ENCODE measurements at regions not wholly inside any gene's neighbourhood (a gene's known extent, or its start where the extent isn't known, plus 50 kb on each side); places are given as distances from the start of the nearest gene placed in this dataset.
"Not testable (repeated sequence)": the region's sequence is repeated elsewhere in the genome, so short reads cannot be mapped to it uniquely, and the experiment has no call there.

DNA sequence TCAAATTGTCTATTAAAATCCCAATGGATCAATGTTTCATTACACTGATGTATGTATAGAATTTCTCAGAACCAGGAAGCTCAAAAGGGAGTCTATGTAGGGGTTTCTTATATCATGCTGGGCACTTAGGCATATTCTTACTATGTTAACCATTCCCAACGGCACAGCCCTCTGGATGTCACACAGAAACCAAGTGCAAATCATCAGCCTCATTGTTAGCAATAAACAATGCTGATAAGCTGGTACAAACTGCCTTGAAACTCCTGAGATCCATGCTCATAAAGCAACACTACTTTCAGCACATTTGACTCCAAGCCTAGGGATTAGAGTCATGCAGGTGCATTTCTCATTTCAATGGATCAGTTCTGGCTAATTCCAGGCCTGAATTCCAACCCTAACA, 730.2 kb upstream of the SLC39A10 start:
- H3K36me3 Mint-ChIP-seq: no peaks in the 10 kb centered on the region
- no peak for ATAC-seq (ENCODE audit: low read depth in 2 of 2)
- no peaks in the 10 kb centered on the region for H3K27me3 Mint-ChIP-seq
- H3K9me3 Mint-ChIP-seq: peaks cover 0 to 2% (median 0%) of the 10 kb centered on the region in 7 donors
- no peaks in the 10 kb centered on the region for H3K4me1 Mint-ChIP-seq
- H3K27ac Mint-ChIP-seq: no peak overlapping the region
- no peak overlapping the region for H3K4me3 Mint-ChIP-seq
- DNase-seq: no peak

DNA sequence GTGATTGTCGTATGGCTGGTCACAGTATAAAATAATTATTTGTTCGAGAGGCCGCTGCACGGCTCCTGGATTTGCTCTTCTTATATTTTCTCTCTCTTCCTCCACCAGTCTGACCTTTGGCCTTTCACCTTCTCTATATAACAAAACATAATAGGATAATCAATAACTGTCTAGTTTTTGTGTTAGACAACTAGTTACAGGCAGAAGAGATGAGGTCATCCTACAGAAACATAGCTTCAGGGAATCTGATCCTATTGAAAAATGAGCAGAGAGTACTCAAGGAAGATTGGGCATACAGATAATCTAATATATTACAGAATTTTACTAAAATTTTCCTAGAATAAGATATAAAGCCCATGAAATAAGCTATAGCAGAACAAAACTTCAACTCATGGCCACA, 731.3 kb upstream of the SLC39A10 start:
- ATAC-seq (ENCODE audit: low read depth in 2 of 2) (no peak), DNase-seq (no peak)
- Mint-ChIP-seq H3K27me3 (no peaks in the 10 kb centered on the region), H3K27ac (peak overlapping the region in 1 of 6 donors; percentile 59), H3K36me3 (no peaks in the 10 kb centered on the region), H3K4me1 (no peaks in the 10 kb centered on the region), H3K4me3 (no peak overlapping the region), H3K9me3 (peaks cover 0 to 3% (median 0%) of the 10 kb centered on the region in 7 donors)

DNA sequence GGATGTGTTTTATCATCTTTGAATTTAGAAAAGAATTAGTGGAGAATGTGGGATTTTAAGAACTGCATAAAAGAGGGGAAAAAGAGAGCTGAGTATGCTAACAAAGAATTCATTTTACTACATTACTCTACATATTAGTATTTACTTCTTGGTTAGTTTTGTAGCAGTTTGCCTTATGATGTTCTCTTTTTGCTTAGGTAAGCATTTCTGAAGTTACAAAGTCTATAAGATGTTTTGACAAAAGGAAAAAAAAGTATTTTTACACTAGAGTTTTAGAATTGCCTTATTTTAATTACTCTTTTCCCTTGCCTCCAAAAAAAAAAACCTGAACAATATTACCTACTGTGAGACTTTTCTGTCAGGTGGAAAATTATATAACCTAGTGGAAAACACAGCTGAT, 739.5 kb upstream of the SLC39A10 start:
- DNase-seq (no peak), ATAC-seq (ENCODE audit: low read depth in 2 of 2) (no peak)
- Mint-ChIP-seq H3K27me3 (no peaks in the 10 kb centered on the region), H3K27ac (no peak overlapping the region), H3K36me3 (no peaks in the 10 kb centered on the region), H3K9me3 (peaks cover 0 to 3% (median 0%) of the 10 kb centered on the region in 7 donors), H3K4me1 (no peaks in the 10 kb centered on the region), H3K4me3 (no peak overlapping the region)

DNA sequence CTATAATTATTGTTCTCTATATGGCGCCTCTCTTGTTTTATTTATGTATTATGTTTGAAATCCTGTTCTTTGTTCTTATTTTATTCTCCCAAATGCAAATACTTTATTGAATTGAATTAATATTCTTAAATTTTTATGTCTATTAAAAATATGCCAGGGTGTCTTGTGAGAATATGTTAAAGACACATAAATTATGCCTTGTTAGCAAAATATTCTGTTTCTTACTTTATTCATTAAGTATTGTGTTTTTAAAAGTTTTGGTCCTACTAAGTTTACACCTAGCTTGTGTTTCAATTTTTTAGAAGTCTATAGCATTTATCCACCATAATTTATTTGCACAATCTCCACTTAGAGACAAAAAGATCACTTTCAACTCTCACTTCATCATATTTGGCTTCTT, 741.5 kb upstream of the SLC39A10 start:
- Mint-ChIP-seq H3K9me3 (peaks cover 0 to 2% (median 0%) of the 10 kb centered on the region in 7 donors), H3K4me3 (no peak overlapping the region), H3K27ac (no peak overlapping the region), H3K4me1 (no peaks in the 10 kb centered on the region), H3K36me3 (no peaks in the 10 kb centered on the region), H3K27me3 (no peaks in the 10 kb centered on the region)
- DNase-seq (no peak), ATAC-seq (ENCODE audit: low read depth in 2 of 2) (no peak)

DNA sequence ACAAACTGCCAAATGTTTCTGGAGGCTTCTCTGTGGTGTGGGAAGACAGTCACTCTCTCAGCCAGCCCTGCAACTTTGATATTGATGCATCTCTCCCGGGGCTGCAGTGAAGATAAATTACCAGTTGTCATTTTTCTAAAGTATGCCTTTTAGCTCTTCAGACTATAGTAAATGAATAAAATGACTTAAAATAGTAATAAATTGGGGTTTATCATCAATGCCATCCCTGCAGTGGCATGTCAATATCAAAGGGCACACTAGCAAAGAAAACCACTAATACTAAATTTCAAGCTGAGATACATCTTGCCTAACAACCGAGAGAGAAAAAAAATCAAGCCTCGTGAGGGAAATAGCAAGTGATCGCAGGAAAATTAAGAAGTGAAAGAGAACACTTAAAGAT, 749.5 kb upstream of the SLC39A10 start:
- no peak overlapping the region for H3K4me3 Mint-ChIP-seq
- H3K36me3 Mint-ChIP-seq: no peaks in the 10 kb centered on the region
- H3K4me1 Mint-ChIP-seq: no peaks in the 10 kb centered on the region
- ATAC-seq (ENCODE audit: low read depth in 2 of 2): no peak
- H3K27ac Mint-ChIP-seq: no peak overlapping the region
- peaks cover 0 to 8% (median 4%) of the 10 kb centered on the region in 7 donors for H3K9me3 Mint-ChIP-seq
- H3K27me3 Mint-ChIP-seq: no peaks in the 10 kb centered on the region
- DNase-seq: no peak

DNA sequence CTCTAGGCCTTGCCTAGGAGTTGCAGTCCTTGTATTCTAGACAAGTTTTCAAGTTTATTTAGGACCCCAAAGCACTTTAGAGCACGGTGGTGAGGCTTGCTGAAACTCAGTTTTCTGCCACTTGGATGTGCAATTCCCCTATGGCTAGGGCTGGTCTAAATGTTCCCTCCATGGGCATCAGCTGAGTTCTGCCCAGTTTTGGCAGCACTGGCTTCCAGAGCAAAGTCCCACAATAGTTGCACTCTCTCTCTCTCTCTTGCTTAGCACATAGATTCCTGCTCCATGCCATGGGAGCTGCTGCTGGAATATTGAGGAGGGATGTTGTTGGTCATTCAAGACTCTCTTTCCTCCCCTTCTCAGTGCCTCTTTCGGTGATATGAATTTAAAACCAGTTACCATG, 760.2 kb upstream of the SLC39A10 start:
- Mint-ChIP-seq H3K4me3 (no peak overlapping the region), H3K36me3 (no peaks in the 10 kb centered on the region), H3K9me3 (no peaks in the 10 kb centered on the region), H3K27me3 (peaks cover 0 to 4% (median 0%) of the 10 kb centered on the region in 3 donors), H3K4me1 (no peaks in the 10 kb centered on the region), H3K27ac (no peak overlapping the region)
- ATAC-seq (ENCODE audit: low read depth in 2 of 2) (no peak), DNase-seq (no peak)

DNA sequence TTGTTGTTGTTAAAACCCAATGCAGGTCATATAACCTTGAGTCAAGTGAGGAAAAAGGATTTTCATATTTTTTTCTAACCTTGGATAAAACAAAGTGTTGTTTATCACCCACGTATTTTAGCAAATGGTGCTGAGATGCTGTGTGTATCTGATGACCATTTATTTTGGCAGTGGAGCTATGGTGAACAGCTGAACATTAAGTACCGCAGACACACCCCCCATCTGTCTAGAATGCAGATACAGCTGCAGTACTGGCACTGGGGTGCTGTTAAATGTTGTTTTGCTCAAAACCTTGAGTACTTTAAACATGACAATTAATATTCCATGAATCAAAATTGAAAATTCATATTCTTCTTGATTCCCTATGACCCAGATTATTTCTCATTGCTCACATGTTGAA, 773.3 kb upstream of the SLC39A10 start:
- no peaks in the 10 kb centered on the region for H3K4me1 Mint-ChIP-seq
- H3K27ac Mint-ChIP-seq: no peak overlapping the region
- H3K9me3 Mint-ChIP-seq: peaks cover 0 to 2% (median 0%) of the 10 kb centered on the region in 7 donors
- no peak for ATAC-seq (ENCODE audit: low read depth in 2 of 2)
- H3K36me3 Mint-ChIP-seq: no peaks in the 10 kb centered on the region
- H3K27me3 Mint-ChIP-seq: no peaks in the 10 kb centered on the region
- DNase-seq: no peak
- H3K4me3 Mint-ChIP-seq: no peak overlapping the region

DNA sequence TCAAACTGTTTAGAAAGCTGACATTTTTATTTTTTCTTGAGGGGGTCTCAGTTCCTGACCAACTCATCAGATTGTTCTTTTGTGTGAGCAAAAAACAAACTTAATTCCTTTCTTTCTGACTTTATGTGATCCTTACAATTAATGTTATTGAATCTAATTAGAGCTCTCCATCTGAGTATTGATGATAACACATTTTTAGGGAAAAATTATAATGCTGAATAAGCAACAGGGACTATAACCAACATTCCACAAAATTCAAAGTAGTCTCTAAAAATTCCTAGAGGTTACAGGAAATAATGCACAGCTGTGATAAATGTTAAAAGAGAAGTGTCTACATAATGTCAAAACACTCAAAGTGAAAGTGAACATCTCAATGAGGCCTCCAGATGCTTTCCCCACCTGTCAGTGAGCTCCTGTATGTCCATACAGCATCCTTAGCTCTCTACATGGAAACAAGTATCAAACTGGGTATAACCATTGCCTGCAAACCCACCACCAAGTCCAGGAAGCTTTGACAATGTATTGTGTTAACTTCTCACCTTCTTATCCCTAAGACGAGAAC, 786.0 kb upstream of the SLC39A10 start:
- Mint-ChIP-seq H3K27ac (no peak overlapping the region), H3K36me3 (no peaks in the 10 kb centered on the region), H3K9me3 (no peaks in the 10 kb centered on the region), H3K27me3 (no peaks in the 10 kb centered on the region), H3K4me3 (no peak overlapping the region), H3K4me1 (no peaks in the 10 kb centered on the region)
- DNase-seq (no peak), ATAC-seq (ENCODE audit: low read depth in 2 of 2) (no peak)

DNA sequence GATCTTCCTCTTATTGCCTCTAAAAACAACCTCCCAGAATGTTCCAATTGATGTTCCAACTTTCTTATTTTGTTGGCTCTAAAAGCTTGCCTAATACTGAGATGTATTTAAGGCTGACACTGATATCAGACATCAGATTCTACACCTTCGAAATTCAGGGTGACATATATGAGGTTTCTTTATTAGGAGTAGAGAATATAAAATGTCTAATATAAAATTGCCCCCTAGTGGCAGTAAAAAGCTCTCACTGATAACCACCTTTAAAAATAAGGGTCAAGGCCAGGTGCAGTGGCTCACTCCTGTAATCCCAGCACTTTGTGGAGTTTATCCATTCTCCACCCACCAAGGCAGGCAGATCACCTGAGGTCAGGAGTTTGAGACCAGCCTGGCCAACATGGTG, 789.7 kb upstream of the SLC39A10 start:
- Mint-ChIP-seq H3K4me1 (no peaks in the 10 kb centered on the region), H3K36me3 (no peaks in the 10 kb centered on the region), H3K27ac (no peak overlapping the region), H3K27me3 (no peaks in the 10 kb centered on the region), H3K4me3 (no peak overlapping the region), H3K9me3 (no peaks in the 10 kb centered on the region)
- ATAC-seq (ENCODE audit: low read depth in 2 of 2): no peak
- no peak for DNase-seq

DNA sequence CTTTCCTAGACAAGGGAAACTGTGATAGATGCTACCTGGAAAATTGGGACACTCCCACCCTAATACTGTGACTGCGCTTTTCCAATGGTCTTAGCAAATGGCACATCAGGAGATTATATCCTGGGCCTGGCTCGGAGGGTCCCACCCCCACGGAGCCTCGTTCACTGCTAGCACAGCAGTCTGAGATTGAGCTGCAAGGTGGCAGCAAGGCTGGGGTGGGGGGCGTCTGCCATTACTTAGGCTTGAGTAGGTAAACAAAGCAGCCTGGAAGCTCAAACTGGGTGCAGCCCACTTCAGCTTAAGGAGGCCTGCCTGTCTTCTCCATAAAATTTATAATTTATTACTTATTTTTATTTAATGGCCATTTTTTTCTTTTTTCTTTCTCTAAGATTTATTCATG, 802.1 kb upstream of the SLC39A10 start:
- DNase-seq (no peak), ATAC-seq (ENCODE audit: low read depth in 2 of 2) (no peak)
- Mint-ChIP-seq H3K27ac (no peak overlapping the region), H3K4me1 (no peaks in the 10 kb centered on the region), H3K9me3 (peaks cover 0 to 6% (median 0%) of the 10 kb centered on the region in 7 donors), H3K4me3 (no peak overlapping the region), H3K36me3 (no peaks in the 10 kb centered on the region), H3K27me3 (no peaks in the 10 kb centered on the region)

DNA sequence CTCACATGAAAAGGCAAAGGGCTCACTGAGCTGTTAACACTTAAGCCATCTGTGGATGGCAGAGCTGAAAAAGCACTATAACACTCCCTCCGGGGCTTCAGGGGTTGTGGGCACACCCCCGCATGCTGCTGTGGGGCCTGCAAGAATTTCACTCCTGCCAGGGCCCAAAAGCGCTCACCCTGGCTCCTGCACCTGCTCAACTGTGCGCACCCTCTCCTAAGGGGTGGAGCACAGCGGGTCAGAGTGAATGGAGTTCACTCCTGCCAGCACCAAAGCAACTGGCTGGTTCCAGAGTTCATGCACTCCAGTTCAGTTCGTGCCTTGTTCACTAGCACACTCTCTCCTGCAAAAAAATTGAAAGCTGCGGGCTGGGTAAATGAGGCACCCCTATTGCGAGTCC, 814.2 kb upstream of the SLC39A10 start:
- DNase-seq (no peak), ATAC-seq (ENCODE audit: low read depth in 2 of 2) (no peak)
- Mint-ChIP-seq H3K4me1 (no peaks in the 10 kb centered on the region), H3K36me3 (no peaks in the 10 kb centered on the region), H3K27ac (no peak overlapping the region), H3K4me3 (no peak overlapping the region), H3K27me3 (no peaks in the 10 kb centered on the region), H3K9me3 (no peaks in the 10 kb centered on the region)

DNA sequence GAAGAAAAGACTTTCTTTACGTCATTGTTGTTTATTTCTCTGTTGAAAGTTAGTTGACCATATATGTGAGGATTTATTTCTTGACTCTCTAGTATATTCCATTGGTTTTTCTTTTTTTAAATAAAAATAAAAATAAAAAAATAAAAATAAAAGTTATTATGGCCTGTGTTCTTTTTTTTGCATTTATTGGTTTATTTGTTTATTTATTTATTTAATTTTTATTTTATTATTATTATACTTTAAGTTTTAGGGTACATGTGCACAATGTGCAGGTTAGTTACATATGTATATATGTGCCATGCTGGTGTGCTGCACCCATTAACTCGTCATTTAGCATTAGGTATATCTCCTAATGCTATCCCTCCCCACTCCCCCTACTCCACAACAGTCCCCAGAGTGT, 822.7 kb upstream of the SLC39A10 start:
- not testable (repeated sequence) for H3K9me3 Mint-ChIP-seq; ATAC-seq (ENCODE audit: low read depth in 2 of 2); H3K4me3 Mint-ChIP-seq; H3K4me1 Mint-ChIP-seq; H3K27ac Mint-ChIP-seq; H3K27me3 Mint-ChIP-seq; H3K36me3 Mint-ChIP-seq; DNase-seq

DNA sequence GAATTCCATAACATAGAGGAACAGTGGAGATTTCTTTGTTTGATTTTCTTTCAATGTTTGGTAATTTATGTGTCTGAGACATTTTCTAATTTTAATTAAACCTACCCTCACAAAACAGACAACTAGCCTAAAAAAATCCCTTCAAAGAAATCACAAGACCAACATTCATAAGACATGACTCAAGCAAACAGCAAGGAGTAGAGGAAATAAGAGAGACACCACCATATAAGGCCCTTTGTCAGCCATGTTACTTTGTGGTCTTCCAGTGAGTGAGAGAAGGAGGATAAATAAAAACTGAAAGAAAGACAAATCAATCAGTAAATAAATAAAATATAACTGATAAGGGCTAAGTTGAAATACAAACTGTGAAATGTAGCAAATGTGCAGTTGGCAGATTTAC, 830.8 kb upstream of the SLC39A10 start:
- ATAC-seq (ENCODE audit: low read depth in 2 of 2) (no peak), DNase-seq (no peak)
- H3K27me3 Mint-ChIP-seq: no peaks in the 10 kb centered on the region
- no peak overlapping the region for H3K4me3 Mint-ChIP-seq
- H3K9me3 Mint-ChIP-seq: no peaks in the 10 kb centered on the region
- H3K36me3 Mint-ChIP-seq: no peaks in the 10 kb centered on the region
- no peaks in the 10 kb centered on the region for H3K4me1 Mint-ChIP-seq
- no peak overlapping the region for H3K27ac Mint-ChIP-seq

DNA sequence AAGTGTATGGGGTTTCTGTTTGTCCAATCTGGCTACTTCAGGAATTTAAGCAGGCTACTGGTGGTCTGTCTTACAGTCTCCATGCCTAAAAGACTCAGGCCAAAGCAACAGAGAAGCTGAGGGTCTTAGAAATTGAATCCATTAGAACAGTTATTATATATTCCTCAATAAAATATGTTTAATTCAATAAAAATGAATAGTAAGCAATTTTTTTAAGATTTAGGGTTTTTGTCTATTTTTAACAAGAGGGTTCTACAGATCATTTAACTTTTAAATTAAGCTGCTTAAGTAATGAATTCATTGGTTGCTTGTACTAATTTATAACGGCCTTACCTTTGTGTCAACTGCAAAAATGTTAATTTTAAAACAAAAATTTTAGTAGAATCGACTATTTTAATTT, 832.6 kb upstream of the SLC39A10 start:
- ATAC-seq (ENCODE audit: low read depth in 2 of 2) (no peak), DNase-seq (no peak)
- H3K27me3 Mint-ChIP-seq: no peaks in the 10 kb centered on the region
- H3K36me3 Mint-ChIP-seq: no peaks in the 10 kb centered on the region
- H3K27ac Mint-ChIP-seq: no peak overlapping the region
- H3K4me1 Mint-ChIP-seq: no peaks in the 10 kb centered on the region
- H3K9me3 Mint-ChIP-seq: no peaks in the 10 kb centered on the region
- no peak overlapping the region for H3K4me3 Mint-ChIP-seq

DNA sequence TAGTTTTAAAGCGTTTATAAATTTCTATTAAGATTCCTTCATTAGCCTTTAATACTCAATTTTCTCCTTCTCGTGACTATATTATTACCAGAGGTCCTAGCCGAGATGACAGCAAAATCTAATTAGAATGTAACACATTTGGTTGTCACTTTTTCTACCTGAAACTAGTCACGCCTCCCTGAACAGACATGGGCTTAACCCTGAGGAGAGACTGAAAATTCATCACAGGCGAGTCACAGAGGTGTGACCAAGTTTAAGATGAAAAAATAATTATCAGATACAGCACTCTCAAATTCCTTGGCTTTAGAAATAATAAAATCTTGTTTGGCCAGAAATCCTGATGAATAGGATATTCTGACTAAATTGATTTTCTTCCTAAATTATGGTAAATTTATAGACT, 834.4 kb upstream of the SLC39A10 start:
- no peak overlapping the region for H3K27ac Mint-ChIP-seq
- no peak for ATAC-seq (ENCODE audit: low read depth in 2 of 2)

More for the DNA sequence above, 834.4 kb upstream of the SLC39A10 start:
- Mint-ChIP-seq H3K9me3 (no peaks in the 10 kb centered on the region), H3K4me1 (no peaks in the 10 kb centered on the region), H3K4me3 (no peak overlapping the region), H3K27me3 (no peaks in the 10 kb centered on the region), H3K36me3 (no peaks in the 10 kb centered on the region)
- no peak for DNase-seq
